GM19240 (cell line): ENCODE measurements at regions not wholly inside any gene's neighbourhood (a gene's known extent, or its start where the extent isn't known, plus 50 kb on each side); places are given as distances from the start of the nearest gene placed in this dataset.

Experiments used
- DNase-seq: peaks from one replicate; pipeline ENCODE4 v3.0.0; 2011; ENCODE audit warnings: low spot score; ENCODE audit not compliant: insufficient read length

- DNase-seq = no peak
Observed at GRCh38 chr22:49588739-49589138, 238.9 kb downstream of the BRD1 start.

- no peak for DNase-seq
Observed at GRCh38 chr22:49587987-49588386, 239.7 kb downstream of the BRD1 start.

- no peak for DNase-seq
Observed at GRCh38 chr22:49587421-49587820, 240.3 kb downstream of the BRD1 start.

- no peak for DNase-seq
Observed at GRCh38 chr22:49586873-49587272, 240.8 kb downstream of the BRD1 start.

- DNase-seq = no peak
Observed at GRCh38 chr22:49586244-49586748, 241.4 kb downstream of the BRD1 start.

- no peak for DNase-seq
Observed at GRCh38 chr22:49585461-49586243, 242.0 kb downstream of the BRD1 start.

GRCh38 chr22:49583886-49584505, 243.7 kb downstream of the BRD1 start:
- no peak for DNase-seq

GRCh38 chr22:49583341-49583740, 244.3 kb downstream of the BRD1 start:
- no peak for DNase-seq

- no peak for DNase-seq
Observed at GRCh38 chr22:49582678-49583077, 245.0 kb downstream of the BRD1 start.

- DNase-seq = no peak
Observed at GRCh38 chr22:49582181-49582580, 245.5 kb downstream of the BRD1 start.

GRCh38 chr22:49580024-49580423, 247.6 kb downstream of the BRD1 start:
- DNase-seq = no peak

GRCh38 chr22:49577168-49578060, 250.3 kb downstream of the BRD1 start:
- no peak for DNase-seq

GRCh38 chr22:49576241-49577141, 251.2 kb downstream of the BRD1 start:
- DNase-seq = no peak

- no peak for DNase-seq
Observed at GRCh38 chr22:49575703-49576081, 252.0 kb downstream of the BRD1 start.

GRCh38 chr22:49574881-49575702, 252.6 kb downstream of the BRD1 start:
- no peak for DNase-seq

- DNase-seq = no peak
Observed at GRCh38 chr22:49574205-49574880, 253.3 kb downstream of the BRD1 start.

- no peak for DNase-seq
Observed at GRCh38 chr22:49573109-49573765, 254.4 kb downstream of the BRD1 start.

GRCh38 chr22:49571326-49571725, 256.3 kb downstream of the BRD1 start:
- no peak for DNase-seq
